Hepatocyte (in vitro differentiated cells): ENCODE measurements at regions not wholly inside any gene's neighbourhood (a gene's known extent, or its start where the extent isn't known, plus 50 kb on each side); places are given as distances from the start of the nearest gene placed in this dataset.
A peak's percentile ranks its signal among the peaks of the same experiment; 100 is the strongest.
"Not testable (repeated sequence)": the region's sequence is repeated elsewhere in the genome, so short reads cannot be mapped to it uniquely, and the experiment has no call there.

Source experiments
- DNase-seq: peaks from one replicate; pipeline ENCODE4 v3.0.0-alpha.2; 2016; ENCODE audit warnings: low spot score
- H2AFZ ChIP-seq: fragments of 200-600 bp; sonication (generic); 2 replicates; pipeline ENCODE4 v1.6.0; 2016; ENCODE audit warnings: antibody characterized with exemption, mild to moderate bottlenecking
- H3K27ac ChIP-seq: fragments of 200-600 bp; sonication (generic); 2 replicates; pipeline ENCODE4 v1.5.1; 2016; ENCODE audit warnings: mild to moderate bottlenecking
- H3K27me3 ChIP-seq: fragments of 200-600 bp; sonication (generic); 2 replicates; pipeline ENCODE4 v1.6.1; 2016
- H3K36me3 ChIP-seq: fragments of 200-600 bp; sonication (generic); replicated peaks from 2 replicates; pipeline ENCODE4 v1.5.1; 2016; ENCODE audit warnings: low read depth; ENCODE audit not compliant: insufficient read depth
- H3K4me1 ChIP-seq: fragments of 200-600 bp; sonication (generic); 2 replicates; pipeline ENCODE4 v1.5.1; 2016; ENCODE audit warnings: mild to moderate bottlenecking, moderate library complexity; ENCODE audit not compliant: insufficient read depth
- H3K4me2 ChIP-seq: fragments of 200-600 bp; sonication (generic); 2 replicates; pipeline ENCODE4 v1.6.0; 2016
- H3K4me3 ChIP-seq: fragments of 200-600 bp; sonication (generic); 2 replicates; pipeline ENCODE4 v1.5.1; 2016; ENCODE audit warnings: mild to moderate bottlenecking
- H3K79me2 ChIP-seq: fragments of 200-600 bp; sonication (generic); 2 replicates; pipeline ENCODE4 v1.6.0; 2017; ENCODE audit warnings: mild to moderate bottlenecking
- H3K9me2 ChIP-seq: fragments of 200-600 bp; sonication (generic); replicated peaks from 2 replicates; pipeline ENCODE4 v1.6.0; 2017; ENCODE audit warnings: mild to moderate bottlenecking; ENCODE audit not compliant: insufficient read depth
- H3K9me3 ChIP-seq: fragments of 200-600 bp; sonication (generic); 2 replicates; pipeline ENCODE4 v1.5.1; 2016; ENCODE audit warnings: low read depth, mild to moderate bottlenecking
- H4K20me1 ChIP-seq: fragments of 200-600 bp; sonication (generic); 2 replicates; pipeline ENCODE4 v1.6.0; 2016; ENCODE audit warnings: mild to moderate bottlenecking; ENCODE audit not compliant: insufficient read depth, poor library complexity, severe bottlenecking
- EZH2 ChIP-seq: fragments of 200-600 bp; sonication (generic); IDR thresholded peaks from 2 replicates; pipeline ENCODE4 v1.6.1; 2016; ENCODE audit warnings: antibody characterized with exemption, mild to moderate bottlenecking, borderline replicate concordance
- EZH2phosphoT487 ChIP-seq: fragments of 200-600 bp; sonication (generic); IDR thresholded peaks from one replicate; pipeline ENCODE4 v1.6.1; 2018; ENCODE audit warnings: antibody characterized with exemption, mild to moderate bottlenecking, low read depth, moderate library complexity; ENCODE audit not compliant: unreplicated experiment, severe bottlenecking
- WGBS: methylation state at CpG from one replicate; pipeline ENCODE4 v1.1.6; 2016; ENCODE audit warnings: low lambda C conversion rate; ENCODE audit errors: missing lambda C conversion rate; 5-methylcytosine and 5-hydroxymethylcytosine counted together
- TF ChIP-seq, protein P1 (sequence below): fragments of 200-600 bp; sonication (generic); IDR thresholded peaks from 2 replicates; pipeline ENCODE4 v1.5.1; 2016; ENCODE audit warnings: antibody characterized with exemption, mild to moderate bottlenecking; ENCODE audit not compliant: poor library complexity

DNA sequence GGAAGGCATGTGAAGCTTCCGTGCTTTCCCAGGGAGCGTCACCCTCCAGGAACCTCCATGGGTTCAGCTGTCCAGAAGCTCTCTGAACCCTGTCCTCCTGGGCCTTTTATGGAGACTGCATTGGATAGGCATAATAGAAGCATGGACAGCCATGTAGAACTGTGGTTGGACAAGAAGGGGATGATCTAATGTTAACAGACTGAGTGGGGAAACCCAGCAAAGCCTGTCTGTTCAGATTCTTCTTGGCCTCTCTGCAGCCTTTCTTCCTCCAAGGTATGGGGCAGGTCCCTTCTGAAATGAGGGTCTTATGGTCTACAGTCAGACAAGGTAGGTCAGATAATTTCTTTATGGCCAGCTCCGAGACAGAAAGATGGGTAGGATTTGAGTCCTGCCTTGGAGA, 59.1 kb upstream of the CTNNA1 start:
- WGBS: 93% methylated on average over 3 of the region's 3 CpGs
- no peak for DNase-seq
- no peak overlapping the region for H3K4me2 ChIP-seq

DNA sequence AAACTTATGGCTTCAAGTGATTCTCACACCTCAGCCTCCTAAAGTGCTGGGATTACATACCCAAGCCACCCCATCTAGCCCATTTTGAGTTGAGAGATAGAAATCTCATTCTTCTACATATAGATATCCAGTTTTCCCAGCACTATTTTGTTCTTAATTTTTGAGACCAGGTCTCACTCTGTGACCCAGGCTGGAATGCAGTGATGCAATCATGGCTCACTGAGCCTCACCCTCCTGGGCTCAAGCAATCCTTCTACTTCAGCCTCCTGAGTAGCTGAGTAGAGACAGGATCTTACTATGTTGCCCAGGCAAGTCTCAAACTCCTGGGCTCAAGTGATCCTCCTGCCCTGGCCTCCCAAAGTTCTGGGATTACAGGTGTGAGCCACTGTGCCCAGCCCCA, 60.9 kb upstream of the CTNNA1 start:
- no peaks in the 10 kb centered on the region for H3K9me3 ChIP-seq
- H3K4me3 ChIP-seq: no peak overlapping the region
- no peaks in the 10 kb centered on the region for H3K27me3 ChIP-seq
- no peak overlapping the region for H2AFZ ChIP-seq
- no peaks in the 10 kb centered on the region for H3K79me2 ChIP-seq
- H3K27ac ChIP-seq: no peak overlapping the region
- H3K36me3 ChIP-seq: no peaks in the 10 kb centered on the region
- no peak for DNase-seq
- TF ChIP-seq EZH2phosphoT487 (no peak), EZH2 (no peak)
- TF ChIP-seq, protein P1, sequence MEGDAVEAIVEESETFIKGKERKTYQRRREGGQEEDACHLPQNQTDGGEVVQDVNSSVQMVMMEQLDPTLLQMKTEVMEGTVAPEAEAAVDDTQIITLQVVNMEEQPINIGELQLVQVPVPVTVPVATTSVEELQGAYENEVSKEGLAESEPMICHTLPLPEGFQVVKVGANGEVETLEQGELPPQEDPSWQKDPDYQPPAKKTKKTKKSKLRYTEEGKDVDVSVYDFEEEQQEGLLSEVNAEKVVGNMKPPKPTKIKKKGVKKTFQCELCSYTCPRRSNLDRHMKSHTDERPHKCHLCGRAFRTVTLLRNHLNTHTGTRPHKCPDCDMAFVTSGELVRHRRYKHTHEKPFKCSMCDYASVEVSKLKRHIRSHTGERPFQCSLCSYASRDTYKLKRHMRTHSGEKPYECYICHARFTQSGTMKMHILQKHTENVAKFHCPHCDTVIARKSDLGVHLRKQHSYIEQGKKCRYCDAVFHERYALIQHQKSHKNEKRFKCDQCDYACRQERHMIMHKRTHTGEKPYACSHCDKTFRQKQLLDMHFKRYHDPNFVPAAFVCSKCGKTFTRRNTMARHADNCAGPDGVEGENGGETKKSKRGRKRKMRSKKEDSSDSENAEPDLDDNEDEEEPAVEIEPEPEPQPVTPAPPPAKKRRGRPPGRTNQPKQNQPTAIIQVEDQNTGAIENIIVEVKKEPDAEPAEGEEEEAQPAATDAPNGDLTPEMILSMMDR: no peak
- H3K4me1 ChIP-seq: no peaks in the 10 kb centered on the region
- no peak overlapping the region for H3K4me2 ChIP-seq
- H3K9me2 ChIP-seq: no peaks in the 10 kb centered on the region
- no peaks in the 10 kb centered on the region for H4K20me1 ChIP-seq

More for the DNA sequence above, 59.1 kb upstream of the CTNNA1 start:
- Histone ChIP-seq H3K27me3 (no peaks in the 10 kb centered on the region), H3K4me3 (no peak overlapping the region), H3K9me2 (no peaks in the 10 kb centered on the region), H4K20me1 (no peaks in the 10 kb centered on the region), H3K36me3 (no peaks in the 10 kb centered on the region), H3K79me2 (no peaks in the 10 kb centered on the region), H3K4me1 (no peaks in the 10 kb centered on the region), H2AFZ (no peak overlapping the region), H3K9me3 (no peaks in the 10 kb centered on the region), H3K27ac (peak overlapping the region; percentile 63)
- no peak for TF ChIP-seq EZH2phosphoT487
- TF ChIP-seq, protein P1: no peak
- TF ChIP-seq EZH2: no peak

DNA sequence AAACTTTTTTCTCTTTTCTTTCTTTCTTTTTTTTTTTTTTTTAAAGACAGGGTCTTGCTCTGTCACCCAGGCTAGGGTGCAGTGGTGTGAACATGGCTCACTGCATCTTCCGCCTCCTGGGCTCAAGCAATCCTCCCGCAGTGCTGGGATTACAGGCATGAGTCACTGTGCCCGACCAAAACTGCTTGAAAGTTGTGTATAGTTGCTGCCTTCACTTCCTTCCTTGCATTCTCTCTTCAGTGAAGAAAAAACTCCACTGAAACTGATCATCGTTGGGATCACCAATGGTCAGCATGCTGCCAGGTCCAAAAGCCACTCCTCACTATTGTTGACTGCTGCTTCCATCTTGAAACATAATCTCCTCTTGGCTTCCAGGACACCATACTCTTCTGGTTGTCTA, 66.6 kb upstream of the CTNNA1 start:
- 69% methylated on average over 4 of the region's 4 CpGs for WGBS
- H3K27me3 ChIP-seq: no peaks in the 10 kb centered on the region
- H3K9me2 ChIP-seq: no peaks in the 10 kb centered on the region
- no peak overlapping the region for H3K27ac ChIP-seq
- no peaks in the 10 kb centered on the region for H3K36me3 ChIP-seq
- no peak for DNase-seq
- no peaks in the 10 kb centered on the region for H4K20me1 ChIP-seq
- H3K4me1 ChIP-seq: no peaks in the 10 kb centered on the region
- TF ChIP-seq EZH2phosphoT487 (no peak), EZH2 (no peak)
- TF ChIP-seq, protein P1: no peak
- no peak overlapping the region for H2AFZ ChIP-seq
- H3K9me3 ChIP-seq: no peaks in the 10 kb centered on the region
- H3K4me3 ChIP-seq: no peak overlapping the region
- H3K79me2 ChIP-seq: no peaks in the 10 kb centered on the region
- H3K4me2 ChIP-seq: no peak overlapping the region

DNA sequence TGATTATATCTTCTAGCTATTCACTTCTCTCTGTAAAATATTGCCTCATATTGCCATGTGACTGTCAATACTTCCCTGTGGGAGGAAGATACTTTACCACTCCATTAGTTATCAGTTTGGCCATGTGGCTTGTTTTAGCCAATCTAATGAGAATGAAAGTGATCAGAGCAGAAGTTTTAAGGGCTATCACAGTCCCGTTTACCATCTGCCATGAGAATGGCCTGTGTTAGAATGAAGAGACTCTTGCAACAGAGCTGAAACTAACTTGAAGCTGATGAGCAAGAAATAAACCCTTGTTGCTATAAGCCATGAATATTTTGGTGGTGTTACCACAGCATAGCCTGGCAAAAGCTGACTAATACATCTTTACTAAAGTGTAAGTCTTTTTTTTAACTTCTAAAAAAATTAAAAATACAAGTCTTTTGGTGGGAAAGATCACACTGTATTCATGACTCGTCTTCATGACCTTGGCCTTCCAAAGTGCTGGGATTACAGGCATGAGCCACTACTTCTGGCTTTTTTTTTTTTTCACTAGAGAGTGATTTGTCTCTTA, 68.0 kb upstream of the CTNNA1 start:
- TF ChIP-seq EZH2 (no peak), EZH2phosphoT487 (no peak)
- TF ChIP-seq, protein P1: no peak
- Histone ChIP-seq H3K27me3 (no peaks in the 10 kb centered on the region), H3K27ac (no peak overlapping the region), H3K9me3 (no peaks in the 10 kb centered on the region), H3K4me2 (no peak overlapping the region), H3K36me3 (no peaks in the 10 kb centered on the region), H2AFZ (no peak overlapping the region), H3K79me2 (no peaks in the 10 kb centered on the region), H4K20me1 (no peaks in the 10 kb centered on the region), H3K9me2 (no peaks in the 10 kb centered on the region), H3K4me1 (no peaks in the 10 kb centered on the region), H3K4me3 (no peak overlapping the region)
- 65% methylated on average over 2 of the region's 2 CpGs for WGBS
- no peak for DNase-seq

DNA sequence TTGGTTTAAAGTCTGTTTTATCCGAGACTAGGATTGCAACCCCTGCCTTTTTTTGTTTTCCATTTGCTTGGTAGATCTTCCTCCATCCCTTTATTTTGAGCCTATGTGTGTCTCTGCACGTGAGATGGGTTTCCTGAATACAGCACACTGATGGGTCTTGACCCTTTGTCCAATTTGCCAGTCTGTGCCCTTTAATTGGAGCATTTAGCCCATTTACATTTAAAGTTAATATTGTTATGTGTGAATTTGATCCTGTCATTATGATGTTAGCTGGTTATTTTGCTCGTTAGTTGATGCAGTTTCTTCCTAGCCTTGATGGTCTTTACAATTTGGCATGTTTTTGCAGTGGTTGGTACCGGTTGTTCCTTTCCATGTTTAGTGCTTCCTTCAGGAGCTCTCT, 70.8 kb upstream of the CTNNA1 start:
- not testable (repeated sequence) for H3K27me3 ChIP-seq, H3K9me3 ChIP-seq, H4K20me1 ChIP-seq, H3K9me2 ChIP-seq, H3K79me2 ChIP-seq, H3K4me1 ChIP-seq, H3K4me2 ChIP-seq, H3K36me3 ChIP-seq, DNase-seq, H3K27ac ChIP-seq, H2AFZ ChIP-seq, H3K4me3 ChIP-seq
- 88% methylated on average over 2 of the region's 4 CpGs for WGBS
